HG02870 (cell line): ENCODE measurements at regions not wholly inside any gene's neighbourhood (a gene's known extent, or its start where the extent isn't known, plus 50 kb on each side); places are given as distances from the start of the nearest gene placed in this dataset.

Experiments used
- ATAC-seq: cut with Tn5 transposase; IDR thresholded peaks from one replicate; pipeline ENCODE4 v1.9.1; 2021; ENCODE audit warnings: mild to moderate bottlenecking, moderate library complexity; ENCODE audit not compliant: unreplicated experiment

DNA sequence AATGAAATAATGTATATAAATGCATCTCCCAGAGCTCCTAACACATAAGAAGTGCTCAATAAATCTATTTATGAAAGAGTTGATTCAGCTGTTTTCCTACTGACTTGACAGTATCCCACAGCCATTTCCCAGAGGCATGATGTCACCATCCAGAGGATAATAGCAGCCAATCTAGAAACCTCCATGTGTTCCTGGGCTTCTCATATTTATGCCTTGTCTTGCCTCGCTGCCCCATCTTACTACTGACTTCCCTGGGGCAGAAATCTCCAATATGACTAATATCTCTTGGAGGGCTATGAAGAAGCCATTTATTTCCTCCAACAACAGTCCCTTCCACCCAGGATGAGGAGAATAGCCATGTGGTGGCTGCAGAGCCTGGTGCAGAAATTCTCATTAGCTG lies 115.4 kb upstream of the NAV2 start:
- ATAC-seq: no peak

- ATAC-seq: no peak
Measured at GRCh38 chr11:19595840-19596751, 116.5 kb upstream of the NAV2 start.

GRCh38 chr11:19595499-19595839 lies 117.2 kb upstream of the NAV2 start:
- no peak for ATAC-seq

GRCh38 chr11:19594326-19594725 lies 118.3 kb upstream of the NAV2 start:
- no peak for ATAC-seq

GRCh38 chr11:19592842-19593241 lies 119.8 kb upstream of the NAV2 start:
- no peak for ATAC-seq

GRCh38 chr11:19589567-19590260 lies 122.9 kb upstream of the NAV2 start:
- ATAC-seq: no peak

- ATAC-seq: no peak
Measured at GRCh38 chr11:19587979-19588378, 124.7 kb upstream of the NAV2 start.

DNA sequence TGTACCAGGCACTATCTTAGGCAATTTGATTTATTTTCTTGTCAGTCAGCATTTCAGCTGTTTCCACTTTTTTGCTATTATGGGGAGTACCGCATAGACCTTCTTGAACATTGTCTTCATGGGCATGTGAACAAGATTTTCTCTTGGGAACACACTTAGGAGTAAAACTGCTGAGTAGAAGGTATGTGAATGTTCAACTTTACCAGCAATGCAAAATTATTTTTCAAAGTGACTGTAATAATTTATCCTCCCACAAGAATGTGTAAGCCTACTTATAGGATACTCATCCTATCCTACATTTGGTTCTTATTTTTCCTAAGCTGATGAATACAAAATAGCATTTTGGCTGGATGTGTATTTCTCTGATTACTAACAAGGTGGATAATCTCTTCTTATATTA lies 132.0 kb upstream of the NAV2 start:
- no peak for ATAC-seq

DNA sequence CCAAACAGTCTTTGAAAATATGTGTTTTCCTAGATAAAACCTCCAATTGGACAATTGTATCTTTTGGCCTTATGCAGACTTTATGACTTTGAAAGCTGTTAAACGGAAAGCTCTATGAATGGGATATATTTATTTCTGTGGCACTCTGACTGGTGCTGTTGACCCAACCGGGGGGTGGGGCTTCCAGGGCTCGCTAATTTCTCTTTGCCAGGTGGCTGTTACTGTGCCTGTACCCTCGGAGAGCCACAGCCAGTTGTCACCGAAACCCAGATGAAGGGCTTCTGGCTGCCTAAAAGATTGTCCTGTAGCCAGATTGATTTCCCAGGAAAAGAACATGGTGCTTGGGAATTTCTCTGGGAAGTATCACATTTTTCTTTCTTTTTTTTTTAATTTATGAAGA lies 132.7 kb upstream of the NAV2 start:
- ATAC-seq: no peak

GRCh38 chr11:19578871-19579270 lies 133.8 kb upstream of the NAV2 start:
- ATAC-seq: no peak

- no peak for ATAC-seq
Measured at GRCh38 chr11:19577976-19578619, 134.5 kb upstream of the NAV2 start.

DNA sequence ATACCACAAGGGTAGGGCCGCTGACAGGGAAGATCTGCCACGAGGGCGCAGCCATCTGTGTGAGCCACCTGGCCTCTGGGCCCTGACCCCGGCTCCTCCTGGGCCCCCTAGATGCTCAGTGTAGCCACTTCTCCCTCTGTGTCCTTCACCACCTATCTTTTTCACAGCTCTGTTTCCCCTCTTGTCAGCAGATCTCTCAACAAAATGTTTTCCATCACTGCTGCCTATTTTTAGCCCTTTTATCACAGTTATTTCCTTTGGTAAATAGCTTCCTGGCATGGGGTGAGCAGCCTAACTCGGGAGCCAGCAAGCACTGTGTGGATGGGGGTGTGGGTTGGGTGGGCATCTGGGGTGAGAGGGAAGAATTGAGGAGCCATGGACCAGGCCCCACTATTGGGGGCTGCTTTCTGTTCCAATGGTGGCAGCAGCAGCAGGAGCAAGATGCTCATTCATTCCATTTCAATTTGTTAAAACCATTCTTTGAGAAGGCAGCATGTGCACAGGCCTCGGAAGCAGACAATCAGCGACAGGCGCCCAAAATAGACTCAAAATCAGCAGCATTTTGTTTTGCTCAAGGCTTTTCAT lies 135.2 kb upstream of the NAV2 start:
- ATAC-seq: no peak

DNA sequence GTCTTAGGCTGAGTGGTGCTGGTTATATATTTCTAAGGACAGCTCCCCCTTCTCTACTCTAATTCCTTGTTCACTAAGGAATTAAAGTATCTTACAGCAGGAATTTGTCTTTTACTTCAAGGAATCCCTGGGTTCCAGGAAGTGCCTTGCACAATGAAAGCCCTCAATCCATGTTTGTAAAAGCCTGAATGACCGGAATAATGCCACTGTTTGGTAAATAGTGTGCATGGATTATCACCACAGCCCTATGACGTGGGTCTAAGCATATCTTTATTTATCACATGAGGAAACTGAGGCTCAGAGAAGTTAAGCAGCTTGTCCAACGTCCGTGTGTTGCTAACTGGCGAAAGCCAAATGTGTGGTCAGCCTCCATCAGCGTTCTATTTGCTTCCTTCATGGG lies 135.7 kb upstream of the NAV2 start:
- no peak for ATAC-seq

GRCh38 chr11:19576054-19576453 lies 136.6 kb upstream of the NAV2 start:
- ATAC-seq: no peak

GRCh38 chr11:19574916-19575315 lies 137.7 kb upstream of the NAV2 start:
- ATAC-seq: no peak

DNA sequence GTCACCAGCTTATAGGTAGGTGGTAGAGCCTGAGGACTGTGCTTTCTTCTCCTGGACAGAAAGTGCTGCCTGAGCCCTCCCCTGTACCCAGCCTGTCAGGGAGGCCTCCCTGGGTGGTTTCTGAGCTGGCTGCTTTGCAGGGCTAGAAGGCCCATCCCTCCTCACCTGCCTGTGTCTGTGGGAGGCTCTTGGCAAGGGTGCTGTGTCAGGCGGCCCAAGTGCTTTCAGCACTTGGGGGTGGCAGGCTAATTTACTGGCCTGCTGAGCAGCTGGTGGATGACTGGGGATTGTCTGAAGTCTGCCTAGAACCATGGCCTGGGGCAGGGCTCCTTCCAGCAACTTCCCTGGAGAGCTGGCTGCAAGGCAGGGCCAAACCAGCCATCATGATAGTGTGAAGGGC lies 139.0 kb upstream of the NAV2 start:
- no peak for ATAC-seq

GRCh38 chr11:19571906-19572305 lies 140.7 kb upstream of the NAV2 start:
- no peak for ATAC-seq

- no peak for ATAC-seq
Measured at GRCh38 chr11:19570889-19571288, 141.7 kb upstream of the NAV2 start.

GRCh38 chr11:19567996-19568395 lies 144.6 kb upstream of the NAV2 start:
- no peak for ATAC-seq

- ATAC-seq: no peak
Measured at GRCh38 chr11:19566583-19567379, 145.9 kb upstream of the NAV2 start.

GRCh38 chr11:19565639-19566038 lies 147.0 kb upstream of the NAV2 start:
- ATAC-seq: no peak
